ENCODE measurements at regions not wholly inside any gene's neighbourhood (a gene's known extent, or its start where the extent isn't known, plus 50 kb on each side); places are given as distances from the start of the nearest gene placed in this dataset.

DNA sequence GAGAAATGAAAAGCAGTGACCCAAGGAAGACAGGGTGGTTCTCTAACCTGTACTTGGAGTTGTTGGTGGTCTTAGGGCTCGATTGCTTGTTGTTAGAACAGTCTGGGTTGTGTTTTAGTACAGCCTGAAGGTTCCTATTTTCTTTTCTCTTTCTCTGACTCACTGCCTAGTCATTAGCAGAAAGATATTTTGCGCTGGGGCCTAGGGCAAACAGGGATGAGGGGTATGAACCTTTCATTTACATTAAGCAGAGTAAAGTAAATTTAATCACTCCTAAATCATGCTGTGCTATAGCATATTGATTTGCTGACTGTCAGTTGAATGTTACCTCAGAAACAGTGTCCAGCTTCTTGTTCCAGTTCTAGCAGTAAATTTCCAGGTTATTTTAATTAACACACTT, 197.2 kb downstream of the RWDD3 start:
- no peak for DNase-seq (ENCODE audit: low read depth)

DNA sequence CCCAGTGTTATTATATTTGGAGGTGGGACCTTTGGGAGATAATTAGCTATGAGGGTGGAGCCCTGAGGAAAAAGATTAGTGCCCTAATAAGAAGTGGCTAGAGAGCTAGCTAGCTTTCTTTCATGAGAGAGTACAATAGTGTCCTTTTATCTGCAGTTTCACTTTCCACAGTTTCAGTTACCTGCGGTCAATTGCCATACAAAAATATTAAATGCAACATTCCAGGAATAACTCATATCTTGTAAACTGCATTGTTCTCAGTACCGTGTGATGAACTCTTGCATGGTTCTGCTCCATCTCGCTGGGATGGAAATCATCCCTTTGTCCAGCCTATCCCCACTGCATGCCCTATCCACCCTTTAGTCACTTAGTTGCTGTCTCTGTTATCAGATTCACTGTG, 201.6 kb downstream of the RWDD3 start:
- DNase-seq (ENCODE audit: low read depth) = no peak

DNA sequence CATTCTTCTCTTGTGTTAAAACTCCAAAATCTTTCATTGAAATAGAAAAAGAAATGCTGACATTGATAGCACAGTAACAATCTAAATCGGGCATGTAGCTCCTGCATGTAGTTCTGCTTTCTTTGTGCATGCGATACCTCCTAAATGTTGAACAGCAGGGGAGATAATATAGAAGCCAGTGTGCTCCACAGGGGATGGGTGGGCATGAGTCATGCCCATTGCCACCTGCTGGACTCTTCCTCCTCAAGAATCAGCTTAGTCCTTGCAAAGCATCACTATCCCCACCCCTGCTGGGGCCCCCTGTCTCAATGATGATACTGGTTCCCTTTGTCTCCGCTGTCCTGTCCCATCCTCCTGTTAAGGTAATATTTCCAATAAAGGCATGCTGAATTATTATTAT, 203.0 kb downstream of the RWDD3 start:
- no peak for DNase-seq (ENCODE audit: low read depth)

GRCh38 chr1:95437781-95438180, 203.8 kb downstream of the RWDD3 start:
- DNase-seq (ENCODE audit: low read depth) = no peak

- no peak for DNase-seq (ENCODE audit: low read depth)
These were observed 204.4 kb downstream of the RWDD3 start for GRCh38 chr1:95438218-95438948.

DNA sequence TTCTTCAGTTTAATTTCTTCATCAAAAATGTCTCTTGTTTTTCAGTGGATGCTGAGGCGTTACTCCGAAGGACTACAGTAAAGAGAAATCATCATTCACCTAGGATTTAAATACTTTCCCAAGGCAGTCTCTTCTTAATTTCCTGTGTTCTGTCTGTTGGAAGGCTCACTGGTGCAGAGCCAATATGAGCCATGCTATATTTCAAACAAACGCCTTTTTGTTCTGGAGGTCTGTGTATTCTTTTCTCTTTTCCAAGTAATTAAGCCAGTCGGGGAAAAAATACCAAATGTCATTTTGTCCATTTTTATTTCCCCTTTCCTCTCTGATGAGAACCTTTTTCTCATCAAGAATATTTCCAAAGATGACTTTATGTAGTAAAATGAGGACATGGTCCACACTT, 206.5 kb downstream of the RWDD3 start:
- DNase-seq (ENCODE audit: low read depth) = no peak

DNA sequence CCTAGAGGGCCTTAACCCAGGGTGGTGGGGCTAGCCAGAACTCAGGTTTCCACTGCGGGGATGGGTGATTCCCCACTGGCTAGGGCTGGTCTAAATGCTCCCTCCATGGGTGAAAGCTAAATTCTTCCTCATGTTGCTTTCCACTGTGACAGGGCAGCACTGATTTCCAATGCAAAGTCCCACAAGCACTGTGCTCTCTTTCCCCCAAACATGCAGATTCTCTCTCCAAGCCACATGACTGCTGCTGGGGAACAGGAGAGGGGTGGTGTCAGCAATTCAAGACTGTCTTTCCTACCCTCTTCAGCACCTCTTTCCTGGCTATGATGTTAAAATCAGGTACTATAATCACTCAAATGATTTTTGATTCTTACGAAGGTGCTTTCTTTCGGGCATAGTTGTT, 215.5 kb downstream of the RWDD3 start:
- no peak for DNase-seq (ENCODE audit: low read depth)

- no peak for DNase-seq (ENCODE audit: low read depth)
These were observed 217.0 kb downstream of the RWDD3 start for GRCh38 chr1:95451054-95451453.

GRCh38 chr1:95451904-95452303, 217.9 kb downstream of the RWDD3 start:
- DNase-seq (ENCODE audit: low read depth) = no peak

GRCh38 chr1:95453053-95453452, 219.0 kb downstream of the RWDD3 start:
- no peak for DNase-seq (ENCODE audit: low read depth)

DNA sequence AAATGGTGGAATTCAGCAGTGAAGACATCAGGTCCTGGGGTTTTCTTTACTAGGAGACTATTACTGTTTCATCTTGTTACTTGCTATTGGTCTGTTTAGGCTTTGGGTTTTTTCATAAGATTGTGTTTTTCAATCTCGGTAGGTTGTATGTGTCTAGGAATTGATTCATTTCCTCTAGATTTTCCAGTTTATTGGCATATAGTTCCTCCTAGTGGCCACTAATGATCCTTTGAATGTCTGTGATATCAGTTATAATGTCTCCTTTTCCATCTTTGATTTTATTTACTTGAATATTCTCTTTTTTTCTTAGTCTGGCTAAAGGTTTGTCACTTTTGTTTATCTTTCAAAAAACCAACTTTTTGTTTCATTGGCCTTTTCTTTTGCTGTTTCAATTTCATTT, 233.0 kb downstream of the RWDD3 start:
- DNase-seq (ENCODE audit: low read depth) = no peak

GRCh38 chr1:95475686-95476457, 241.9 kb downstream of the RWDD3 start:
- no peak for DNase-seq (ENCODE audit: low read depth)

DNA sequence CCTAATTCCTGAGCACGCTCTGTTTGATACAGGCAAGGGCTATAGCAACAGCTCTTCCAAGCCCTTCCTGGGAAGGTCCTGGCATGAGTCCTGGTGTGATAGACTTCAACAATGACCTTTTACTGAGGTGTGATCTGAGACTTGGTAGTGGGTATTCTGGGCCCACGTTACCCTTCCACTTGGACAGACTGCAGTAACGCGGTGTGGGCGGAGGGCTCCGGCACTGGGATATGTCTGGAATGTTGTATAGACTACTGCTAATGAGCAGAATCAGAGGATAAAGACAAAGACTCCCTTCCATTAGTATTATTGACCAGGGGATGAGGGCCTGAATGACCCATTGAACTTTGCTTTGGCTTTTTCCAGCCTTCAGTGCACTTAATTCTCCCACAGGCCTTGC, 262.3 kb downstream of the RWDD3 start:
- no peak for DNase-seq (ENCODE audit: low read depth)

DNA sequence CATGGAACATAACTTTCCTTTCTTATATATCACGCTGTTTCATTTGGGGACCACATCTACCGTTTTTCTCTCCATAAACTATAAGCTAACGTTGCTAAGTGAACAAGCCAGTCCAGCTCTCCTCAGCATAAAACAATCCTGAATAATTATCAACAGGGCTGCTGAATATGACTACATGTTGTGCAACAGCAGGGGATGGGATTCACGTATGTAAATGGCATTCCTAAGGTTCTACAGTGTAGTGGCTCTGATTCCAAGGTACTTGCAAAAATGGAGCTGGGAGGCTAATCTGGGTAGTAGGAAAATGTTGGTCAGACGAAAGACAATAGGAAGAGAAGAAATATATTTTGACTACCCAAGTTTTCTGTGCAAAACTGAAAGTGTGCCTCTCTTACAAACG, 262.8 kb downstream of the RWDD3 start:
- no peak for DNase-seq (ENCODE audit: low read depth)

DNA sequence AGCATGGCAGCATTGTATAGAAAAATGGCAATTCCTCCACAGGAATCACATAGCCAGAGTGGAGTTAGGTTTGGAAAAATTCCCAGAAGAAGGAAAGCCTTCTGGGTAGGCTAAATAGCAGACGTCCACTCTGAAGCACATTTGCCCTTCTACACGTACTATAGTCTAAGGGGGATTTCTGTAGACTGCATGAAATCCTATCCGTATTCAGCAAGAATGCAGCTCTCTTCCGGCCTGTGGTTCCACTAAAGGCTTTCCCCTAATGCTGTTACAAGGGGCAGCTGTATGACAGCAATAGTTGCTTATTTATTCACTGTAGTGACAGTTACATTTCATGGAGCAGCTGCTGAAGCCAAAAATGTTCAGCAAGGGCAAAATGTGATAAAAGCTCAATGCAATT, 263.6 kb downstream of the RWDD3 start:
- DNase-seq (ENCODE audit: low read depth) = no peak

DNA sequence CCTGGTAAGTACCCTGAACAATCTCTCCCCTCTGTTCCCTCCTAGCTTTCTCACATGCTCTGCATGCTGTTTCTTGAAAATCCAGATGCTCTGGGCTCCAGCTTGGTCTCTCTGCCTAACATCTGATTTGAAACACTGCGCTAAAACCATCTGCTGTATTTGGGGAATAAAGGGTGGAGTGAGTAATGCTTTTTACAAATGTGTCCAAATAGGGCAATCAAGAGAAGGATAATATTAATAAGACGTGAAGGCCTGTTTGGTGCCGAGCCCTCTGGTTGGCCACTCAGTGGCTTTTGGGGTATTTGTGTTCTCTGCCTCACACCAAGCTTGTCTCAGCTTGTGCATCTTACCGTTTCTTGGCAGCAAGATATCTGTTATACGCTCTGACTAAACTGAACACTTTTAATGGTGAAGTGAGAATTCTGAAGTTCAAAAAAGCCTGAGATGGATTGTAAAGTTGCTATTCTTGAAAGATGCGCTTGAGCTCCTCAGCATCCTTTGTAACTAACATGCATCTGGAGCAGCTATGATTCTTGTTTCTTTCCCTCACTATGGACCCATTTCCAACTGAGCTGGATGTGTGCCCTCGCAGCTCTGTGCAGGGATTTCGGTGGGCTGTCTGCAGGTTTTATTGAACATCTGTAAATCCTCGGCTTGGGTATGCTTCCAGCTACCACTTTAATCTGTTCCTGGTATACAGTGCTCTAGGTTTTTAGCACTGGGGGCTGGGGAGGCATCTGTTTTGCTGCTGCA, 269.4 kb downstream of the RWDD3 start:
- DNase-seq (ENCODE audit: low read depth) = no peak

- DNase-seq (ENCODE audit: low read depth) = no peak
These were observed 270.3 kb downstream of the RWDD3 start for GRCh38 chr1:95504321-95504720.

DNA sequence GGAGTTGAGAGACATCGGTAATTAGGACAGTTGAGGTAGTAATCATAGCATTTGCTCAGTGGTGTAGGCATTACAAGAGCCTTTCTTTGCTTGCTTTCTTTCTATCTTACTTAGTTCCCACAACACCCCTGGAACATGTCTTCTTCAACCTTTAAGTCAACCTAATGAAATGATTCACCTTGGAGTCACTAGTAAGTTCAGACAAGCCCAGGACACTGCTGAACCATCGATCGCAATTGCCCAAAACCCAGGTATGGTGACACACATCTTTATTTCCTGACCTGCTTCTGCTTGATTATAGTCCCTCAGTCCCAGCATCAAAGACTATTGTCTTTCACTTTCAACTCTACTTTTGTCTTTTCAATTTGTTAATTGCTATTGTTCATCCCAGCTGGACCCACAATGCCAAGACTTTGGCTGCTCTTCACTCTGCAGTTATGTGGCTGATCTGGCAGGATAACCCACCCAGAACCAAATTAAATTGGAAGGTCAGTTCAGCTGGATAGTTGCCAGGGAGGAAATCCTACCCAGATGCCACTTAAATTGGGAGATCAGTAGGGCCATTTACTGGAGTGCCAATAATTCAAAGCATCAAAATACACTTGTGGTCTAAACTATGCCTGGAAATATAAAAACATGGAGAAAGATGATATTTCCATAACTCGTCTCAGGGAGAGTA, 272.9 kb downstream of the RWDD3 start:
- DNase-seq (ENCODE audit: low read depth) = no peak

- no peak for DNase-seq (ENCODE audit: low read depth)
These were observed 276.0 kb downstream of the RWDD3 start for GRCh38 chr1:95509989-95510388.

DNA sequence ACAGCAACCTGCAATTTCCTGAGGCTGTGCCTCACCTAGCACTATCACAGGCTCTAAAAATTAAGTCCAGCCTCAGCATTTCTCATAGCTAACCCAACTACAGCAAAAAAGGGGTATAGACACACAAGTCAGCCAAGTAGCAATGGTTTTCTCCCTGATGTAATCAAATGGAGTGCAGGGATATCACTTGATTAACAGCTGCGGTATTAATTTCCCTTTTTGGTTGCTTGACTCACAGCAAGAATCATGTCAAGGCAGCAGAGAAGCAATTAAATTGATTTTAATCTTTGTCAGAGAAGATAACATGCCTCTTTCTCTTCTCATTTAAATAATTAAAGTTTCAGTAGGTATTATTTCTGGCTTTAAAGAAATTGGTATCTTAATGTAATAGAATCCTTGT, 278.9 kb downstream of the RWDD3 start:
- no peak for DNase-seq (ENCODE audit: low read depth)

- DNase-seq (ENCODE audit: low read depth) = no peak
These were observed 283.5 kb downstream of the RWDD3 start for GRCh38 chr1:95517506-95517905.

- no peak for DNase-seq (ENCODE audit: low read depth)
These were observed 284.3 kb downstream of the RWDD3 start for GRCh38 chr1:95518310-95518709.
